CD14-positive monocyte (primary cell): ENCODE measurements at regions not wholly inside any gene's neighbourhood (a gene's known extent, or its start where the extent isn't known, plus 50 kb on each side); places are given as distances from the start of the nearest gene placed in this dataset.

Experiments
- DNase-seq, 3 donors: peaks; one replicate each; pipeline ENCODE4 v3.0.0-alpha.2; 2011 to 2022
- H2AFZ ChIP-seq: 2 replicates; pipeline ENCODE4 v1.6.0; 2012; ENCODE audit warnings: mild to moderate bottlenecking, low read depth, low read length, inconsistent platforms; ENCODE audit not compliant: insufficient read depth, poor library complexity, severe bottlenecking
- H3K27ac ChIP-seq, 2 donors: 1 replicate in 1 of 2; 2 replicates in 1 of 2; pipeline ENCODE4 v1.5.1; 2012 to 2013; ENCODE audit warnings: low read length in 2 of 2, control low read depth in 1 of 2, inconsistent platforms in 1 of 2, low read depth in 1 of 2, mild to moderate bottlenecking in 1 of 2
- H3K27me3 ChIP-seq, 2 donors: one replicate each; pipeline versions ENCODE4 v1.6.0 to v1.6.1; 2011 to 2013; ENCODE audit warnings: low read length in 2 of 2; ENCODE audit not compliant: control insufficient read depth in 2 of 2, insufficient read depth in 2 of 2
- H3K36me3 ChIP-seq, 2 donors: replicated peaks in 1 of 2; 1 replicate in 1 of 2; 2 replicates in 1 of 2; pipeline versions ENCODE4 v1.5.1 to v1.6.1; 2012 to 2013; ENCODE audit warnings: low read length in 2 of 2, control low read depth in 1 of 2, inconsistent platforms in 1 of 2, mild to moderate bottlenecking in 1 of 2; ENCODE audit not compliant: insufficient read depth in 2 of 2, control insufficient read depth in 1 of 2
- H3K4me1 ChIP-seq, 2 donors: 1 replicate in 1 of 2; 2 replicates in 1 of 2; pipeline versions ENCODE4 v1.5.1 to v1.6.1; 2012 to 2013; ENCODE audit warnings: low read length in 2 of 2, control low read depth in 1 of 2, inconsistent platforms in 1 of 2, mild to moderate bottlenecking in 1 of 2, moderate library complexity in 1 of 2; ENCODE audit not compliant: insufficient read depth in 2 of 2, control insufficient read depth in 1 of 2
- H3K4me2 ChIP-seq: replicated peaks from 2 replicates; pipeline ENCODE3; 2012; ENCODE audit warnings: low read length, moderate library complexity, mild to moderate bottlenecking; ENCODE audit not compliant: poor library complexity, severe bottlenecking; ENCODE audit errors: extremely low read depth
- H3K4me3 ChIP-seq, 3 experiments: fragments of 200-600 bp in 1 of 3; sonication (generic) in 1 of 3; replicated peaks in 1 of 3; 1 replicate in 2 of 3; 2 replicates in 1 of 3; pipeline ENCODE4 v1.5.1; 2011 to 2013; ENCODE audit warnings: low read length in 3 of 3, mild to moderate bottlenecking in 3 of 3, control low read depth in 2 of 3, low read depth in 2 of 3, inconsistent platforms in 1 of 3, moderate library complexity in 1 of 3
- H3K79me2 ChIP-seq: 2 replicates; pipeline ENCODE4 v1.6.0; 2012; ENCODE audit warnings: mild to moderate bottlenecking, control low read depth, inconsistent platforms, low read length, moderate library complexity; ENCODE audit not compliant: insufficient read depth
- H3K9ac ChIP-seq: 2 replicates; pipeline ENCODE4 v1.6.0; 2017; ENCODE audit warnings: low read length, mild to moderate bottlenecking; ENCODE audit not compliant: insufficient read depth, poor library complexity, severe bottlenecking
- H3K9me3 ChIP-seq, 2 donors: replicated peaks in 1 of 2; 1 replicate in 1 of 2; 2 replicates in 1 of 2; pipeline versions ENCODE4 v1.5.1 to v1.6.1; 2012 to 2013; ENCODE audit warnings: low read length in 2 of 2, control low read depth in 1 of 2; ENCODE audit not compliant: control insufficient read depth in 1 of 2, insufficient read depth in 1 of 2
- H4K20me1 ChIP-seq: 2 replicates; pipeline ENCODE4 v1.6.0; 2012; ENCODE audit warnings: mild to moderate bottlenecking, low read length, control low read depth, moderate library complexity; ENCODE audit not compliant: insufficient read depth
- H3K27ac Mint-ChIP-seq, 7 donors: one replicate each; pipeline ENCODE4 v1.8.0; 2020; ENCODE audit warnings: mild to moderate bottlenecking in 7 of 7, mixed read lengths in 7 of 7, moderate library complexity in 6 of 7, inconsistent platforms in 2 of 7
- H3K27me3 Mint-ChIP-seq, 3 donors: one replicate each; pipeline ENCODE4 v1.8.0; 2021 to 2022; ENCODE audit warnings: low read depth in 3 of 3, mild to moderate bottlenecking in 3 of 3, mixed read lengths in 3 of 3, moderate library complexity in 3 of 3, inconsistent platforms in 1 of 3
- H3K36me3 Mint-ChIP-seq, 2 donors: one replicate each; pipeline ENCODE4 v1.8.0; 2020; ENCODE audit warnings: mixed read lengths in 2 of 2, inconsistent platforms in 1 of 2, mild to moderate bottlenecking in 1 of 2
- H3K4me1 Mint-ChIP-seq: one replicate; pipeline ENCODE4 v1.8.0; 2020; ENCODE audit warnings: mild to moderate bottlenecking, mixed read lengths
- H3K4me3 Mint-ChIP-seq, 2 donors: one replicate each; pipeline ENCODE4 v1.8.0; 2020; ENCODE audit warnings: mild to moderate bottlenecking in 2 of 2, mixed read lengths in 2 of 2, moderate library complexity in 1 of 2
- H3K9me3 Mint-ChIP-seq, 7 donors: one replicate each; pipeline ENCODE4 v1.8.0; 2020 to 2022; ENCODE audit warnings: mixed read lengths in 7 of 7, mild to moderate bottlenecking in 6 of 7, moderate library complexity in 6 of 7, inconsistent platforms in 2 of 7
- CTCF ChIP-seq: fragments of 200-600 bp; IDR thresholded peaks from one replicate; pipeline ENCODE4 v1.8.0; 2022; ENCODE audit warnings: antibody characterized with exemption, mild to moderate bottlenecking
- WGBS: methylation state at CpG from one replicate; pipeline ENCODE4 v1.1.5; 2013; ENCODE audit warnings: missing lambda C conversion rate; ENCODE audit not compliant: insufficient coverage; 5-methylcytosine and 5-hydroxymethylcytosine counted together
- intact Hi-C, 2 donors: fragments of 100-400 bp; cut with micrococcal nuclease; formaldehyde crosslinking; loops; one replicate each; pipeline versions ENCODE4 v1.15.0 to v1.15.1; 2023

DNA sequence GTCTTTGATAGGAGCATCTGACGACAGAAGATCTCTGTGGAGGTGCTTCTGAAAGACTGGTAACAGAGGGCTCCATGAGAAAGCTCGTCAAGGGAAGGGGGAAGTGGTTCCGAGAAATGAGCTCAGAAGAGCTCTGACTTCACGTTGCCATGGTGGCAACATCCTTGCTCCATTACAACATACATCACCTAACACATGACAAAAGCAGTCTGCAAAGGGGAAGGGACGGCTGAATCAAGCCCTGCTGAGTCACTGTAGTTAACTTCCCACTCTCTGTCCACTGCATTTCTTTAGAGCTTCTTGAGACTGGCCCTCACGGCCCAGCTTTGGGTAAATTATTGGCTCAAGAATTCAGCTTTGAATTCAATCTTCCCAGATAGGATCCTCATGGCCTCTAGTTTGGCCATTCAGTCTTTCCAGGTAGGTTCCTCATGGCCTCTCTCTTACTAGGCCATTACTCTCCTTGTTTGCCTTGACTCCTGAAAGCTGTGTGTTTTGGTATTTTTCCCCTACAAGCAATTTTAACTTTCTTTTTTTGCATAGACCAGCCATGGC lies 88.0 kb upstream of the ZNF648 start:
- Mint-ChIP-seq H3K9me3 (peaks cover 0 to 2% (median 0%) of the 10 kb centered on the region in 7 donors), H3K27me3 (peaks cover 0 to 10% (median 0%) of the 10 kb centered on the region in 3 donors), H3K4me1 (peaks cover 74% of the 10 kb centered on the region), H3K36me3 (peaks cover 0 to 3% of the 10 kb centered on the region in 2 donors), H3K4me3 (peak overlapping the region in 1 of 2 donors; percentile 70), H3K27ac (peak overlapping the region; percentile 98 to 100 (median 99))
- Histone ChIP-seq H3K9ac (peak overlapping the region; percentile 71), H3K79me2 (no peaks in the 10 kb centered on the region), H3K36me3 (no peaks in the 10 kb centered on the region), H3K4me3 (no peak overlapping the region), H3K4me1 (peaks cover 63 to 80% of the 10 kb centered on the region in 2 donors), H4K20me1 (no peaks in the 10 kb centered on the region), H3K27ac (peak overlapping the region; percentile 88 to 99), H2AFZ (peak overlapping the region; percentile 25), H3K27me3 (no peaks in the 10 kb centered on the region), H3K9me3 (no peaks in the 10 kb centered on the region), H3K4me2 (peak overlapping the region; percentile 38)
- DNase-seq = peak; percentile 99 to 100 (median 100)
- WGBS = 4% methylated on average over 2 of the region's 6 CpGs
- TF ChIP-seq CTCF = no peak
- intact Hi-C loops = no loop called here

- Mint-ChIP-seq H3K27me3 (peaks cover 0 to 10% (median 0%) of the 10 kb centered on the region in 3 donors), H3K9me3 (peaks cover 0 to 2% (median 0%) of the 10 kb centered on the region in 7 donors), H3K4me1 (peaks cover 79% of the 10 kb centered on the region), H3K36me3 (peaks cover 1 to 3% of the 10 kb centered on the region in 2 donors), H3K4me3 (no peak overlapping the region), H3K27ac (peak overlapping the region; percentile 98 to 100 (median 99))
- H3K9ac ChIP-seq = peak overlapping the region; percentile 60
- H3K4me3 ChIP-seq = peak overlapping the region in 1 of 3 experiments; percentile 12
- H3K9me3 ChIP-seq = no peaks in the 10 kb centered on the region
- H4K20me1 ChIP-seq = no peaks in the 10 kb centered on the region
- H3K4me1 ChIP-seq = peaks cover 69 to 86% of the 10 kb centered on the region in 2 donors
- peak overlapping the region; percentile 89 to 99 for H3K27ac ChIP-seq
- intact Hi-C loops = no loop called here
- TF ChIP-seq CTCF = no peak
- DNase-seq = no peak
- no peaks in the 10 kb centered on the region for H3K27me3 ChIP-seq
- no peak overlapping the region for H2AFZ ChIP-seq
- WGBS = 67% methylated on average over 3 of the region's 5 CpGs
- peak overlapping the region; percentile 5 for H3K4me2 ChIP-seq
- no peaks in the 10 kb centered on the region for H3K36me3 ChIP-seq
- no peaks in the 10 kb centered on the region for H3K79me2 ChIP-seq
Measured at GRCh38 chr1:182147951-182148350, 86.4 kb upstream of the ZNF648 start.
